Esophagus (tissue), 2 donors: ENCODE measurements at regions not wholly inside any gene's neighbourhood (a gene's known extent, or its start where the extent isn't known, plus 50 kb on each side); places are given as distances from the start of the nearest gene placed in this dataset.
A peak's percentile ranks its signal among the peaks of the same experiment; 100 is the strongest.

ENCODE experiments used
- H3K27ac ChIP-seq, 2 donors: one replicate each; pipeline ENCODE4 v1.5.1; 2013; ENCODE audit warnings: low read depth in 2 of 2, mild to moderate bottlenecking in 2 of 2, inconsistent platforms in 1 of 2, low read length in 1 of 2, moderate library complexity in 1 of 2
- H3K27me3 ChIP-seq, 2 donors: one replicate each; pipeline ENCODE4 v1.6.1; 2013; ENCODE audit warnings: low read length in 2 of 2, control low read depth in 1 of 2, mild to moderate bottlenecking in 1 of 2; ENCODE audit not compliant: insufficient read depth in 2 of 2, control insufficient read depth in 1 of 2
- H3K36me3 ChIP-seq, 2 donors: one replicate each; pipeline ENCODE4 v1.6.1; 2013; ENCODE audit warnings: low read length in 1 of 2; ENCODE audit not compliant: control insufficient read depth in 2 of 2, insufficient read depth in 2 of 2
- H3K4me1 ChIP-seq, 2 donors: one replicate each; pipeline ENCODE4 v1.6.1; 2013; ENCODE audit warnings: low read length in 1 of 2; ENCODE audit not compliant: control insufficient read depth in 2 of 2, insufficient read depth in 2 of 2
- H3K4me3 ChIP-seq, 2 donors: one replicate each; pipeline ENCODE4 v1.5.1; 2013; ENCODE audit warnings: low read length in 2 of 2, mild to moderate bottlenecking in 2 of 2, low read depth in 1 of 2, moderate library complexity in 1 of 2
- H3K9me3 ChIP-seq, 2 donors: one replicate each; pipeline ENCODE4 v1.6.1; 2013; ENCODE audit warnings: mild to moderate bottlenecking in 2 of 2, low read depth in 1 of 2, low read length in 1 of 2, moderate library complexity in 1 of 2; ENCODE audit not compliant: control insufficient read depth in 2 of 2, insufficient read depth in 1 of 2
- WGBS, 2 donors: extraction: QIAGEN DNeasy Blood & Tissue Kit; methylation state at CpG; one replicate each; pipeline ENCODE4 v1.1.7; 2013; 5-methylcytosine and 5-hydroxymethylcytosine counted together
- donor health status: healthy with polysubstance abuse.
- donor health status: Bipolar disorder and iron deficiency.

DNA sequence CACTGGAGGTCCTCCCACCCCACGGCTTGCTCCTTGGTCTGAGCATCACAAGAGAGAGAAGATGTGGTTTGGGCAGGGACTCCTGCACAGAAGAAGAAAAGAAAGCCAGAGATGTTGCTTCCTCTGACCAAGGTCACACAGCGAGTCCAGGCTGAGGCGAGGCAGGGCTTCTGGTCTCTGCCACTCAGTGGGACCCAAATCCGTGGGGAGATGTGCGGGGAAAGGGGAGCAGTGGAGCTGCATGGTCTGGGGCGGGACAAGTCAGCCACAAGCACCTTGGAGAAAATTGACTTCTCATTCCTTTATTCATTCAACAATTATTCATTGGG is 150.9 kb downstream of the C9orf50 start:
- Histone ChIP-seq H3K4me3 (no peak overlapping the region), H3K27me3 (no peaks in the 10 kb centered on the region), H3K27ac (no peak overlapping the region), H3K36me3 (no peaks in the 10 kb centered on the region), H3K4me1 (peaks cover 2 to 10% of the 10 kb centered on the region in 2 donors), H3K9me3 (peaks cover 0 to 3% of the 10 kb centered on the region in 2 donors)
- 90 to 91% methylated on average over 6 of the region's 6 CpGs for WGBS, 2 donors

DNA sequence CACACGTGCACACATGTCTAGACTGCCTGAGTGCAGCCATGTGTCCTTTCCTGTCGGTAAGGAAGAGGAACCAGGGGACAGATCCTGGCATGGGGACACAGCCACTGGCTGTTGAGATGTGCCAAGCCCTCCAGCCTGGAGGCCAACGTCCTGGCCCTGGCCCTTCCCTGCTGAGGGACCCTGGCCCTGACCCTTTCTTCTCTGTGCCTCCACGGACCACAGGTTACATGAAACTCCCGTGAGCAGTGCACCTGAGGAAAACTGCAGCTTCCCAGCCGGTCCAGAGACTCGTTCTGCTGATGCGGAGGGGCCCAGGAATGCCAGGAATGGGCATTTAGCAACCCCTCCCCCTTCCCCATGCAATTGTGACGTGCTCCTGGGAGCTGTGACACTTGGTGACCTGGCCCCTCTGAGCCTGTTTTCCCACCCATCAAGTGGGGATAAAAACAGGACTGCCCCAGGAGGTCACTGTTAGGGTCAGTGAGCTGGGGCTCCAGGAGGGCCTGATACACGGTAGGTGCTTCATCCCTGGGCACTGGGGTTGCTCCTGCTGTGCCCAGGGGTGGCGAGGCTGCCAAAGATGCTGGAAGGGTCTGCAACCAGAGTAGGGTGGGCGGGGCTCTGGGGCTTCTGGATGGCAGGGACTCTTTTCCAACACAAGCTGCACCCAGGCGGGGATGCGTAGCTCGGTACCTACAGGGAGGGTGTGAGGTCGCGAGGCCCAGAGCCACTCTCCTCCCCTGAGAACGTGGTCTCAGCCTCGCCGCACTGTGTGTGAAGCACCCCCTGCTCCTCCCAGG is 151.5 kb downstream of the C9orf50 start:
- H3K36me3 ChIP-seq = no peaks in the 10 kb centered on the region
- no peak overlapping the region for H3K27ac ChIP-seq
- no peak overlapping the region for H3K4me3 ChIP-seq
- WGBS, 2 donors = 79 to 81% methylated on average over 20 of the region's 20 CpGs
- no peaks in the 10 kb centered on the region for H3K27me3 ChIP-seq
- H3K9me3 ChIP-seq = no peaks in the 10 kb centered on the region
- peaks cover 4 to 13% of the 10 kb centered on the region in 2 donors for H3K4me1 ChIP-seq

DNA sequence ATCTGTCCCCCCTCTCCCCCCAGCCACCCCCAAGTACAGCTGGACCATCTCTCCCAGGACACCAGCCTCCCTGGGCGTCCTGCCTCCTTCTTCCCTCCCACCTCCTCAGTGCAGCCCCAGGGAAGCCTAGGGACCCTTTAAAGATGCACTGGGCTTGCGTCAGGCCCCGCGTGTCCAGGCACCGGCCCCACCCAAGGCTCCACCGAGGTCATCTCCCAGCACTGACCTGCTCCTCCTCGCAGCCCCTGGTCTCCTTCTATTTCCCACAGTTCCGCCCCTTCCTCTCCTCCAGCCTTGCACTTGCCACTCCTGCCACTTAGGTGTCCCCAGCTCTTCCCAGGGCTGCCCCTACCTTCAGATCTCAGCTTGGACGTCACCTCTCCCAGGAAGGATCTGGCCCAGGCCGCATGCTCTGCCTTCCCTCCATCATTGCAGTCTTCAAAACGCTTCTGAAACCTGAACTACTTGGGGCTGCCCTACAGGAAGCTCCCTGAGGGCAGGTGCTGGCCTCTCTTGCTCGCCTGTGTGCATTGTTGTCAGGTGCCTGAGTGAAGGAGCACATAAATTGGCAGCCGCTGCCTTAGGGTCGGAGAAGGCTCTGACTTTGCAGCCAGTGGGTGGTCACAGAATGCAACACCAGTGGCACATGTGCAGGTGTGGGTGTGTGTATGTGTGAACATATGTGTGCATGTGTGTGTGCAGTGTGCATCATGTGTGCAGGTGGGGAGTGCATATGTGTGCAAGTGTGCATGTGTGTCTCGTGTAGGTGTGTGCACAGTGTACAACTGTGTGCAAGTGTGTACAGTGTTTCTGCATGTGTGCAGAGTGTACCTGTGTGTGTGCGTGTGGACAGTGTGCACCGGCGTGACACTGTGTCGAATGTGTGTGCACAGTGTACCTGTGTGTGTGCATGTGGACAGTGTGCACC is 152.9 kb downstream of the C9orf50 start:
- H3K4me1 ChIP-seq = peaks cover 2 to 13% of the 10 kb centered on the region in 2 donors
- H3K27me3 ChIP-seq = no peaks in the 10 kb centered on the region
- H3K9me3 ChIP-seq = no peaks in the 10 kb centered on the region
- no peaks in the 10 kb centered on the region for H3K36me3 ChIP-seq
- 85 to 90% methylated on average over 19 of the region's 19 CpGs for WGBS, 2 donors
- H3K4me3 ChIP-seq = no peak overlapping the region
- no peak overlapping the region for H3K27ac ChIP-seq

DNA sequence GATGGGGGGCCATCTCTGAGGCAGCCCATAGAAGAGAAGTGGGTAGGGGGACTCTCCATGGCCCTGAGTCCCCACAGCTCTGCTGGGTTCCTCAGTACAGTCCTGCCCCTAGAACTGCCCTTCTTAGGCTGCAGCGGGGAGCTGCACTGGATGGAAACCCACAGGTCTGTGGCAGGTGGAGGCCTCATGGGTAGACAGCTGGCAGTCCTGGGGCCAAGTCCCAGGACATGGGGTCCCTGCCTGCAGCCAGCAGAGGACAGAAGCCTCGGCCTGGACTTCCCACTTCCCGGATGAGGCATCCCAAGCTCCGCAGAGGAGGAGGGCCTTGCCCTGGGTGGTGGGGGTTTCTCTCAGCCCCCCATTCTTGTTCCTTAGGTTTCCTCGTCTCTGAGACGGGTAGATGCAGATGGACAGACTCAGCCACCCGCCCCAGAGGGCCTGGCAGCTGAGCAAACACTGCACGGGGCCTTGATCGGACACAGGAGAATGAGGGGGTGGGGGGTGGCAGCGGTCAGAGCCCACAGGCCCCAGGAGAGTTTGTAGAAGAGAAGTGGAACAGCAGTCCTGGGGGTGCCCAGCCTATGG is 153.8 kb downstream of the C9orf50 start:
- no peaks in the 10 kb centered on the region for H3K9me3 ChIP-seq
- no peaks in the 10 kb centered on the region for H3K36me3 ChIP-seq
- no peaks in the 10 kb centered on the region for H3K27me3 ChIP-seq
- no peak overlapping the region for H3K4me3 ChIP-seq
- no peak overlapping the region for H3K27ac ChIP-seq
- H3K4me1 ChIP-seq = peaks cover 5 to 13% of the 10 kb centered on the region in 2 donors
- WGBS, 2 donors = 79 to 89% methylated on average over 10 of the region's 10 CpGs

DNA sequence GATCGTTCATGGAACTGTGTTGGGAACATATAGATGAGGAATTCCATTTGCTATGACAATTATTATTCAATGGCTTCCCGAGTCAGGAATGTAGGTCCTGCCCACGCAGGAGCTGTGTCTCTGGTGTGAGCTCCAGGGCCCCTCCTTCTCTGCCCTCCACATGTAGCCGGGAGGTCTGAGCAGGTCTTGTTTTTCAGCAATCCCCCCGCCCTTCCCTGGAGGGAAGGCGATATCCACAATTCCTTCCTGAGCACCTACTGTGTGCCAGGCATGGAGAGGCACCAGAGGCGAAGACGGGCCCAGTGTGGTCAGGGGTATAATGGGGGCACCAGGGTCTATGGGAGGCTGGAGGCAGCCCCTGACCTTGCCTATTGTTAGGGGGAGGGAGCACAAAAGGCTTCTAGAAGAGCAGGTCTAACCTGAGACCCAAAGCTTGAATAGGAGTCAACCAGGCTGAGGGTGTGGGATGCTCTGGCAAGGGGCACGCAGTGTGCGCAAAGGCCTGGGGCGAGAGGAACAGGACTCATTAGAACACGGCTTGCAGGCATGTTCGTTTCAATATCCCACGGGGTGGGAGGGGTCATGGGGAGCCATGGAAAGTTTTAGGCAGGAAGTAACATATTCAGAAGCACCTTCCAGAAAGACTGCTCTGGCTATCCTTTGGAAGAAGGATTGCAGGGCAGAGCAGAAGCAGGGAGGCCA is 154.9 kb downstream of the C9orf50 start:
- 52 to 61% methylated on average over 14 of the region's 14 CpGs for WGBS, 2 donors
- H3K36me3 ChIP-seq = no peaks in the 10 kb centered on the region
- H3K4me1 ChIP-seq = peaks cover 6 to 13% of the 10 kb centered on the region in 2 donors
- H3K4me3 ChIP-seq = no peak overlapping the region
- no peaks in the 10 kb centered on the region for H3K27me3 ChIP-seq
- H3K9me3 ChIP-seq = no peaks in the 10 kb centered on the region
- no peak overlapping the region for H3K27ac ChIP-seq

DNA sequence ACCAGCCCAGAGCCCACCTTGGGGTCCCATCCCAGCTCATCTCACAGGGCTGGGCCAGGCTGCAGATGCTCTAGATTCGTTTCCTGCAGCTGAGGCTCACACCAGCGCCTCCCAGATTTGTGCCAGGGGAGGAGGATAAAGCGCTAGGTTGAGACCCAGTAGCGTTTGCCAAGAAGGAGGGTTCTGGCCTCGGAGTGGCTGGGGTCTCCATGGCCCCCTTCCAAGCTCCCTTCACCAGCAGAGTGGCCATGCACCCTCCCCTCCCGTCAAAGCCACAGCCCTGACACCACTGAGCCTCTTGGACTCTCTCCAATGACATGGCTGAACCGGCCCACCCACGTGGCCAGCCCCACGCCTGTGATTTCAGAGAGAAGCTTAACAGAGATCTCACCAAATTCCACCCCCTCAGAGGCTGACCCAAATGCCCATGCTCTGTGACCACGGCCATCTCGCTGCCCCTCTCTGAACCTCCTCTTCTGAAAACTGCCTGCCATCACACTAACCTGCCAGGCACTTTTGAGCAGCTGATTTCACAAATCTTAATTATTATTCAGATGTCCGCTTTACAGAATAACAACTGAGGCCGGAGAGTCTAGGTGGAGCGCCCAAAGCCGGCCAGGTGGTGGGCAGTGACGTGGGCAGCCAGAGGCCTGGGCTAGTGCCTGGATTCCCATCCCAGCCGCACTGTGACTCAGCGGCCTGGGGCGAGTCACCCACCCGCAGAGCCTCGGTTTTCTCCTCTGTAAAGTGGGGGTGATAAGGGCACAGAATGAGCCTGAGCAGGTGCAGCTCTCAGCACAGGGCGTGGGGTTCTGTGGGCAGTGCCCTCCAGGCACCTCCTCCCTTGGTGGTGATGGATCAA is 155.7 kb downstream of the C9orf50 start:
- Histone ChIP-seq H3K4me3 (no peak overlapping the region), H3K27me3 (no peaks in the 10 kb centered on the region), H3K36me3 (no peaks in the 10 kb centered on the region), H3K4me1 (peaks cover 10 to 11% of the 10 kb centered on the region in 2 donors), H3K27ac (peak overlapping the region in 1 of 2 donors; percentile 26), H3K9me3 (no peaks in the 10 kb centered on the region)
- 33 to 53% methylated on average over 22 of the region's 22 CpGs for WGBS, 2 donors

DNA sequence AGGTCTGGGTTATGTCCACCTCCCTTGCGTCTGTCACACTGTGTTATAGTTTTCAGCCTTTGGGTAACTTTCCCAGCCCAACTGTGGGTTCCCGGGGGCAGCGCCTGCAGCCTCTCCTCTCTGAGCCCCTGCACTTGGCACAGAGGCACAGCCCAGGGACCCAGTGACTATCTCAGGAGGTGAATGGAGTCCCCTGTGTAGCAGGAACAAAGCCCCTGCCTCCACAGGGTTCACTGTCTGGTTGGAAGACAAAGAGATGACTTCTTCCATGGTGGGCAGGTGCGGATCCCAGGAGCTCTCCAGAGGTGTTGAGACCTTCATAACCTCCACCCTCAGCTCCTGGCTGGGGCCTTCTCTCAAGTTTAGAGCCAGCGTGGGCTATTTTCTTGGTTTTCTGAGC is 156.9 kb downstream of the C9orf50 start:
- Histone ChIP-seq H3K27ac (no peak overlapping the region), H3K4me1 (peaks cover 18 to 19% of the 10 kb centered on the region in 2 donors), H3K27me3 (no peaks in the 10 kb centered on the region), H3K9me3 (no peaks in the 10 kb centered on the region), H3K36me3 (no peaks in the 10 kb centered on the region), H3K4me3 (no peak overlapping the region)
- WGBS, 2 donors = 95 to 98% methylated on average over 5 of the region's 5 CpGs

DNA sequence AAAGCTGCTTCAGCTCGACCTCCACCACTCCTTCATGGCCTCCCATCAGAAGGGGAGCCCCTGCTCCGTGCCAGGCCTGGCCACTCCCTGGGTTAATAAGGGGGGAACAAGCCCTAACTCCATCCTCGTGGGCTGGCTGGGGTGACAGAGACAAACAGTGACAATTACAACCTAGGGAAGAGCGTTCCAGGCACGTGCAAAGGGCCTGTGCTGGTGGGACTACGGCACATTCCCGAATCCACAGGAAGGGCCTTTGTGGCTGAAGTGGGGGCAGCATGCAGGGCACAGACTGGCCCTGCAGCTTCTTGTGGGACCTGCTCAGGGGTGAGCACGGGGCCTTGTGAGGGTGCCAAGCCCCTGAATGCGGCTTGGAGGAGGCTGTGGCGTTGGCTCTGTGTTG is 157.4 kb downstream of the C9orf50 start:
- no peak overlapping the region for H3K27ac ChIP-seq
- H3K9me3 ChIP-seq = no peaks in the 10 kb centered on the region
- H3K4me3 ChIP-seq = no peak overlapping the region
- no peaks in the 10 kb centered on the region for H3K36me3 ChIP-seq
- H3K4me1 ChIP-seq = peaks cover 18 to 20% of the 10 kb centered on the region in 2 donors
- 88 to 92% methylated on average over 10 of the region's 10 CpGs for WGBS, 2 donors
- H3K27me3 ChIP-seq = no peaks in the 10 kb centered on the region
